ENCODE measurements at regions not wholly inside any gene's neighbourhood (a gene's known extent, or its start where the extent isn't known, plus 50 kb on each side); places are given as distances from the start of the nearest gene placed in this dataset.

- no peak for TF ChIP-seq CTCF (IDR thresholded peaks at IDR 0.05)
- Mint-ChIP-seq H3K36me3 (ENCODE audit: unreplicated experiment) (no peaks in the 10 kb centered on the region), H3K4me1 (ENCODE audit: unreplicated experiment) (peaks cover 20% of the 10 kb centered on the region), H3K27ac (ENCODE audit: unreplicated experiment) (no peak overlapping the region), H3K27me3 (ENCODE audit: unreplicated experiment) (peaks cover 5% of the 10 kb centered on the region), H3K9me3 (ENCODE audit: unreplicated experiment) (no peaks in the 10 kb centered on the region), H3K4me3 (ENCODE audit: unreplicated experiment) (no peak overlapping the region)
- no peak for DNase-seq (ENCODE audit: extremely low spot score, unreplicated experiment)
Measured at GRCh38 chr3:72587282-72587681, 261.0 kb downstream of the SHQ1 start.

- DNase-seq (ENCODE audit: extremely low spot score, unreplicated experiment) = no peak
- peaks cover 14% of the 10 kb centered on the region for H3K4me1 Mint-ChIP-seq (ENCODE audit: unreplicated experiment)
- H3K36me3 Mint-ChIP-seq (ENCODE audit: unreplicated experiment) = no peaks in the 10 kb centered on the region
- no peak overlapping the region for H3K27ac Mint-ChIP-seq (ENCODE audit: unreplicated experiment)
- no peaks in the 10 kb centered on the region for H3K9me3 Mint-ChIP-seq (ENCODE audit: unreplicated experiment)
- H3K27me3 Mint-ChIP-seq (ENCODE audit: unreplicated experiment) = peaks cover 6% of the 10 kb centered on the region
- H3K4me3 Mint-ChIP-seq (ENCODE audit: unreplicated experiment) = no peak overlapping the region
- TF ChIP-seq CTCF (IDR thresholded peaks at IDR 0.05) = no peak
Measured at GRCh38 chr3:72586694-72587093, 261.6 kb downstream of the SHQ1 start.

GRCh38 chr3:72585966-72586365 lies 262.3 kb downstream of the SHQ1 start:
- Mint-ChIP-seq H3K4me3 (ENCODE audit: unreplicated experiment) (no peak overlapping the region), H3K4me1 (ENCODE audit: unreplicated experiment) (peaks cover 6% of the 10 kb centered on the region), H3K27me3 (ENCODE audit: unreplicated experiment) (peaks cover 6% of the 10 kb centered on the region), H3K27ac (ENCODE audit: unreplicated experiment) (no peak overlapping the region), H3K9me3 (ENCODE audit: unreplicated experiment) (no peaks in the 10 kb centered on the region), H3K36me3 (ENCODE audit: unreplicated experiment) (no peaks in the 10 kb centered on the region)
- no peak for DNase-seq (ENCODE audit: extremely low spot score, unreplicated experiment)
- no peak for TF ChIP-seq CTCF (IDR thresholded peaks at IDR 0.05)

GRCh38 chr3:72584262-72584661 lies 264.0 kb downstream of the SHQ1 start:
- no peak for DNase-seq (ENCODE audit: extremely low spot score, unreplicated experiment)
- Mint-ChIP-seq H3K4me1 (ENCODE audit: unreplicated experiment) (no peaks in the 10 kb centered on the region), H3K36me3 (ENCODE audit: unreplicated experiment) (no peaks in the 10 kb centered on the region), H3K27ac (ENCODE audit: unreplicated experiment) (no peak overlapping the region), H3K4me3 (ENCODE audit: unreplicated experiment) (no peak overlapping the region), H3K9me3 (ENCODE audit: unreplicated experiment) (no peaks in the 10 kb centered on the region), H3K27me3 (ENCODE audit: unreplicated experiment) (peaks cover 6% of the 10 kb centered on the region)
- TF ChIP-seq CTCF (IDR thresholded peaks at IDR 0.05) = no peak

GRCh38 chr3:72582963-72583362 lies 265.3 kb downstream of the SHQ1 start:
- Mint-ChIP-seq H3K4me1 (ENCODE audit: unreplicated experiment) (no peaks in the 10 kb centered on the region), H3K27ac (ENCODE audit: unreplicated experiment) (no peak overlapping the region), H3K4me3 (ENCODE audit: unreplicated experiment) (no peak overlapping the region), H3K27me3 (ENCODE audit: unreplicated experiment) (peaks cover 6% of the 10 kb centered on the region), H3K36me3 (ENCODE audit: unreplicated experiment) (no peaks in the 10 kb centered on the region), H3K9me3 (ENCODE audit: unreplicated experiment) (no peaks in the 10 kb centered on the region)
- DNase-seq (ENCODE audit: extremely low spot score, unreplicated experiment) = no peak
- no peak for TF ChIP-seq CTCF (IDR thresholded peaks at IDR 0.05)

All from osteocyte (in vitro differentiated cells).